H9 (cell line): ENCODE measurements at regions not wholly inside any gene's neighbourhood (a gene's known extent, or its start where the extent isn't known, plus 50 kb on each side); places are given as distances from the start of the nearest gene placed in this dataset.

Experiments used
- DNase-seq: peaks from one replicate; pipeline ENCODE4 v3.0.0-alpha.2; 2017
- H2AFZ ChIP-seq: one replicate; pipeline ENCODE4 v1.6.1; 2013; ENCODE audit warnings: mild to moderate bottlenecking, low read length, control low read depth, moderate library complexity
- H2AK5ac ChIP-seq: 2 replicates; pipeline ENCODE4 v1.6.1; 2013; ENCODE audit warnings: low read length, control low read depth, mixed read lengths; ENCODE audit not compliant: insufficient read length
- H2BK120ac ChIP-seq: one replicate; pipeline ENCODE4 v1.6.1; 2013; ENCODE audit warnings: low read depth, mild to moderate bottlenecking, low read length, control low read depth, inconsistent platforms; ENCODE audit not compliant: poor library complexity, severe bottlenecking
- H2BK12ac ChIP-seq: 2 replicates; pipeline ENCODE4 v1.6.1; 2013; ENCODE audit warnings: low read length, control low read depth, mixed read lengths, low read depth; ENCODE audit not compliant: insufficient read length
- H2BK15ac ChIP-seq: 2 replicates; pipeline ENCODE4 v1.6.1; 2013; ENCODE audit warnings: low read depth, low read length, control low read depth
- H2BK20ac ChIP-seq: one replicate; pipeline ENCODE4 v1.6.1; 2013; ENCODE audit warnings: low read depth, mild to moderate bottlenecking, low read length, control low read depth, inconsistent platforms; ENCODE audit not compliant: poor library complexity, severe bottlenecking
- H2BK5ac ChIP-seq: 2 replicates; pipeline ENCODE4 v1.6.1; 2013; ENCODE audit warnings: low read length, control low read depth, mixed read lengths; ENCODE audit not compliant: insufficient read length
- H3K14ac ChIP-seq: 2 replicates; pipeline ENCODE4 v1.6.1; 2013; ENCODE audit warnings: low read length, control low read depth; ENCODE audit not compliant: insufficient read depth
- H3K18ac ChIP-seq: 2 replicates; pipeline ENCODE4 v1.6.1; 2013; ENCODE audit warnings: low read depth, mild to moderate bottlenecking, mixed read lengths, low read length, control low read depth; ENCODE audit not compliant: insufficient read length
- H3K23ac ChIP-seq: 2 replicates; pipeline ENCODE4 v1.6.1; 2013; ENCODE audit warnings: low read length, control low read depth, mixed read lengths, low read depth; ENCODE audit not compliant: insufficient read length
- H3K23me2 ChIP-seq: 2 replicates; pipeline ENCODE4 v1.6.1; 2013; ENCODE audit warnings: low read depth, mild to moderate bottlenecking, mixed read lengths, low read length, control low read depth; ENCODE audit not compliant: insufficient read length, poor library complexity, severe bottlenecking
- H3K27ac ChIP-seq: 2 replicates; pipeline ENCODE4 v1.5.1; 2013; ENCODE audit warnings: low read length, control low read depth, mixed read lengths, low read depth; ENCODE audit not compliant: insufficient read length
- H3K27me3 ChIP-seq: 2 replicates; pipeline ENCODE4 v1.6.1; 2013; ENCODE audit warnings: low read length, control low read depth, inconsistent platforms; ENCODE audit not compliant: insufficient read depth
- H3K4ac ChIP-seq: 2 replicates; pipeline ENCODE4 v1.6.1; 2013; ENCODE audit warnings: low read depth, mild to moderate bottlenecking, control low read depth, inconsistent platforms, low read length, moderate library complexity
- H3K4me1 ChIP-seq: 2 replicates; pipeline ENCODE4 v1.6.1; 2013; ENCODE audit warnings: low read length, control low read depth, inconsistent platforms; ENCODE audit not compliant: insufficient read depth
- H3K4me2 ChIP-seq: 2 replicates; pipeline ENCODE4 v1.6.1; 2013; ENCODE audit warnings: low read length, control low read depth, mixed read lengths; ENCODE audit not compliant: insufficient read length, insufficient read depth
- H3K56ac ChIP-seq: 2 replicates; pipeline ENCODE4 v1.6.1; 2013; ENCODE audit warnings: low read depth, mild to moderate bottlenecking, mixed read lengths, low read length, control low read depth; ENCODE audit not compliant: insufficient read length
- H3K79me1 ChIP-seq: 2 replicates; pipeline ENCODE4 v1.6.1; 2013; ENCODE audit warnings: low read depth, mild to moderate bottlenecking, moderate library complexity, low read length, control low read depth, inconsistent platforms; ENCODE audit not compliant: insufficient read depth, poor library complexity, severe bottlenecking
- H3K79me2 ChIP-seq: 2 replicates; pipeline ENCODE4 v1.6.1; 2013; ENCODE audit warnings: low read length, control low read depth, inconsistent platforms; ENCODE audit not compliant: insufficient read depth
- H3K9ac ChIP-seq: 2 replicates; pipeline ENCODE4 v1.6.1; 2013; ENCODE audit warnings: low read length, control low read depth, mixed read lengths; ENCODE audit not compliant: insufficient read length; ENCODE audit errors: extremely low read depth
- H3K9me3 ChIP-seq: one replicate; pipeline ENCODE4 v1.6.1; 2013; ENCODE audit warnings: low read depth, low read length, inconsistent platforms; ENCODE audit not compliant: control insufficient read depth
- H3T11ph ChIP-seq: one replicate; pipeline ENCODE4 v1.6.1; 2013; ENCODE audit warnings: mild to moderate bottlenecking, low read length, control low read depth, inconsistent platforms
- H4K20me1 ChIP-seq: one replicate; pipeline ENCODE4 v1.6.1; 2013; ENCODE audit not compliant: control insufficient read depth, insufficient read length, insufficient read depth
- H4K5ac ChIP-seq: 2 replicates; pipeline ENCODE4 v1.6.1; 2013; ENCODE audit warnings: low read depth, mild to moderate bottlenecking, mixed read lengths, low read length, control low read depth; ENCODE audit not compliant: insufficient read length
- H4K8ac ChIP-seq: replicated peaks from 2 replicates; pipeline ENCODE4 v1.6.1; 2013; ENCODE audit warnings: low read length, control low read depth, mixed read lengths, low read depth; ENCODE audit not compliant: insufficient read length
- H4K91ac ChIP-seq: 2 replicates; pipeline ENCODE4 v1.6.1; 2013; ENCODE audit warnings: low read depth, mild to moderate bottlenecking, moderate library complexity, mixed read lengths, low read length, control low read depth; ENCODE audit not compliant: insufficient read length
- H3K27ac Mint-ChIP-seq, 3 experiments: 2 replicates in 2 of 3; 3 replicates in 1 of 3; pipeline ENCODE4 v1.8.0; 2020 to 2021; ENCODE audit warnings: mixed read lengths in 3 of 3, mild to moderate bottlenecking in 1 of 3, moderate library complexity in 1 of 3
- H3K27me3 Mint-ChIP-seq: 2 replicates; pipeline ENCODE4 v1.8.0; 2021; ENCODE audit warnings: low read depth, mild to moderate bottlenecking, moderate library complexity, mixed read lengths
- H3K36me3 Mint-ChIP-seq, 3 experiments: 2 replicates in 2 of 3; 3 replicates in 1 of 3; pipeline ENCODE4 v1.8.0; 2020 to 2021; ENCODE audit warnings: low read depth in 3 of 3, mixed read lengths in 3 of 3; ENCODE audit not compliant: insufficient read depth in 1 of 3
- H3K4me1 Mint-ChIP-seq, 2 experiments: 2 replicates each; pipeline ENCODE4 v1.8.0; 2020; ENCODE audit warnings: mixed read lengths in 2 of 2
- H3K4me3 Mint-ChIP-seq, 2 experiments: 2 replicates in 1 of 2; 3 replicates in 1 of 2; pipeline ENCODE4 v1.8.0; 2020 to 2021; ENCODE audit warnings: mild to moderate bottlenecking in 2 of 2, mixed read lengths in 2 of 2, moderate library complexity in 1 of 2
- H3K9me3 Mint-ChIP-seq, 2 experiments: 2 replicates in 1 of 2; 3 replicates in 1 of 2; pipeline ENCODE4 v1.8.0; 2020; ENCODE audit warnings: mild to moderate bottlenecking in 2 of 2, mixed read lengths in 2 of 2, moderate library complexity in 1 of 2
- TF ChIP-seq, protein P1 (sequence below): fragments of 200-600 bp; sonication (generic); conservative IDR thresholded peaks from 3 replicates; pipeline ENCODE4 v1.8.0; 2021; ENCODE audit warnings: antibody characterized with exemption, mild to moderate bottlenecking

DNA sequence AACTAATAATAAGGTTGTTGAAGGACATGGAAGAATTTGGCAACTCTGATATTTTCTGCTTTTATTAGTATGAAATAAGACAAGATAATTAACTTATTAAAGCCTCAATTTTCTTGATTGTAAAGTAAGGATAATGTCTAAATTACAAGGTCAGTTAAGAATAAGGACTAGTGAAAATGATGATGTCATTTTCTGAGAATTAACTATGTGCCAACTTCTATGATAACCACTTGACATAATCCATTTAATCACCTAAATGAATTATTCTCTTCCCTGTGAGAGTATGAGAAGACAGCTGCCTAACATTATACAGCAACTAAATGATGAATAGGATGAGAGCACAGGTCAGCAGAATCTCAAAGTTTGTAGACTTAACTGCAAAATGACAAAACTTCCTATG lies 1153.4 kb upstream of the POT1 start:
- Histone ChIP-seq H2AFZ (no peak overlapping the region), H3K4ac (no peak overlapping the region), H2BK20ac (no peak overlapping the region), H3K23me2 (no peaks in the 10 kb centered on the region), H3T11ph (no peak overlapping the region), H3K14ac (no peak overlapping the region), H4K5ac (no peak overlapping the region), H3K27me3 (no peaks in the 10 kb centered on the region), H3K4me2 (no peak overlapping the region), H4K91ac (no peak overlapping the region), H3K4me1 (no peaks in the 10 kb centered on the region), H3K79me2 (no peaks in the 10 kb centered on the region), H3K23ac (no peak overlapping the region), H2AK5ac (no peak overlapping the region), H2BK15ac (no peak overlapping the region), H3K9ac (no peak overlapping the region), H3K18ac (no peak overlapping the region), H2BK12ac (no peak overlapping the region), H4K20me1 (no peaks in the 10 kb centered on the region), H3K56ac (no peak overlapping the region), H2BK120ac (no peak overlapping the region), H3K27ac (no peak overlapping the region), H3K79me1 (no peaks in the 10 kb centered on the region), H2BK5ac (no peak overlapping the region), H3K9me3 (peaks cover 5% of the 10 kb centered on the region), H4K8ac (no peak overlapping the region)
- no peak for DNase-seq
- Mint-ChIP-seq H3K27ac (no peak overlapping the region), H3K4me3 (no peak overlapping the region), H3K27me3 (no peaks in the 10 kb centered on the region), H3K9me3 (peaks cover 2 to 24% of the 10 kb centered on the region in 2 experiments; a peak in 4 of 5 replicates), H3K36me3 (peaks cover 14 to 36% (median 14%) of the 10 kb centered on the region in 3 experiments), H3K4me1 (peaks cover 9% of the 10 kb centered on the region in 2 experiments)
- TF ChIP-seq, protein P1, sequence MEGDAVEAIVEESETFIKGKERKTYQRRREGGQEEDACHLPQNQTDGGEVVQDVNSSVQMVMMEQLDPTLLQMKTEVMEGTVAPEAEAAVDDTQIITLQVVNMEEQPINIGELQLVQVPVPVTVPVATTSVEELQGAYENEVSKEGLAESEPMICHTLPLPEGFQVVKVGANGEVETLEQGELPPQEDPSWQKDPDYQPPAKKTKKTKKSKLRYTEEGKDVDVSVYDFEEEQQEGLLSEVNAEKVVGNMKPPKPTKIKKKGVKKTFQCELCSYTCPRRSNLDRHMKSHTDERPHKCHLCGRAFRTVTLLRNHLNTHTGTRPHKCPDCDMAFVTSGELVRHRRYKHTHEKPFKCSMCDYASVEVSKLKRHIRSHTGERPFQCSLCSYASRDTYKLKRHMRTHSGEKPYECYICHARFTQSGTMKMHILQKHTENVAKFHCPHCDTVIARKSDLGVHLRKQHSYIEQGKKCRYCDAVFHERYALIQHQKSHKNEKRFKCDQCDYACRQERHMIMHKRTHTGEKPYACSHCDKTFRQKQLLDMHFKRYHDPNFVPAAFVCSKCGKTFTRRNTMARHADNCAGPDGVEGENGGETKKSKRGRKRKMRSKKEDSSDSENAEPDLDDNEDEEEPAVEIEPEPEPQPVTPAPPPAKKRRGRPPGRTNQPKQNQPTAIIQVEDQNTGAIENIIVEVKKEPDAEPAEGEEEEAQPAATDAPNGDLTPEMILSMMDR = no peak
